ENCODE measurements at regions not wholly inside any gene's neighbourhood (a gene's known extent, or its start where the extent isn't known, plus 50 kb on each side); places are given as distances from the start of the nearest gene placed in this dataset.

- H3K4me1 ChIP-seq (ENCODE audit: control insufficient read depth, insufficient read depth, low read length), result no peaks in the 10 kb centered on the region
- H2BK15ac ChIP-seq (ENCODE audit: low read depth, low read length), result no peak overlapping the region
- no peak overlapping the region for H3K27ac ChIP-seq (ENCODE audit: insufficient read depth, low read length)
- dilution Hi-C loops (cut with HindIII; ENCODE audit: low sequenced_read_pairs, unreplicated experiment), result no loop called here
- no peak overlapping the region for H2AK9ac ChIP-seq (replicated peaks; ENCODE audit: low read depth, low read length, poor library complexity)
- no peaks in the 10 kb centered on the region for H3K9me1 ChIP-seq (ENCODE audit: insufficient read depth, low read length)
- H3K14ac ChIP-seq (replicated peaks; ENCODE audit: low read depth, low read length), result no peak overlapping the region
- no peaks in the 10 kb centered on the region for H3K27me3 ChIP-seq (ENCODE audit: control insufficient read depth, insufficient read depth, low read length)
- POLR2A ChIA-PET (ENCODE audit: unreplicated experiment), result no interaction called here
- H2AK5ac ChIP-seq (ENCODE audit: low read depth, low read length), result no peak overlapping the region
- H3K9me3 ChIP-seq (ENCODE audit: control insufficient read depth, insufficient read depth, low read length), result no peaks in the 10 kb centered on the region
- H3K79me1 ChIP-seq (ENCODE audit: low read depth in 1 of 2, low read length in 2 of 2), result no peaks in the 10 kb centered on the region
- no peak overlapping the region for H3K9ac ChIP-seq (ENCODE audit: low read depth, low read length)
- no peak overlapping the region for H3K56ac ChIP-seq (ENCODE audit: extremely low read depth, insufficient read depth, low read length)
- no peak overlapping the region for H2BK120ac ChIP-seq (ENCODE audit: low read depth, low read length)
- intact Hi-C loops (cut with micrococcal nuclease), result no loop called here
- no peaks in the 10 kb centered on the region for H3K36me3 ChIP-seq (ENCODE audit: control insufficient read depth, insufficient read depth, low read length)
- H4K5ac ChIP-seq (ENCODE audit: low read depth, low read length), result no peak overlapping the region
- H4K20me1 ChIP-seq (ENCODE audit: insufficient read depth, low read length), result no peaks in the 10 kb centered on the region
- no CpG with 5 or more reads among the region's 1 CpG for WGBS, 2 experiments (ENCODE audit: extremely low coverage in 2 of 2, insufficient read length in 1 of 2)
- H2BK20ac ChIP-seq (ENCODE audit: low read depth, low read length), result no peak overlapping the region
- no peak overlapping the region for H4K8ac ChIP-seq (ENCODE audit: low read depth in 2 of 2, low read length in 2 of 2)
- CTCF ChIA-PET, result no interaction called here
- no peak for DNase-seq
- no peak overlapping the region for H2AFZ ChIP-seq (replicated peaks; ENCODE audit: low read length, poor library complexity)
- H3K4me2 ChIP-seq (ENCODE audit: low read depth, low read length), result no peak overlapping the region
- no peak overlapping the region for H2BK5ac ChIP-seq (ENCODE audit: low read depth, low read length, poor library complexity, severe bottlenecking)
- H3K23ac ChIP-seq (ENCODE audit: low read depth, low read length), result no peak overlapping the region
- ATAC-seq (ENCODE audit: low read depth), result no peak
- H3K4ac ChIP-seq (ENCODE audit: low read depth, low read length), result no peak overlapping the region
- H3K18ac ChIP-seq (ENCODE audit: low read depth, low read length), result no peak overlapping the region
- H4K91ac ChIP-seq (ENCODE audit: insufficient read depth, low read depth, low read length), result no peak overlapping the region
- no peak overlapping the region for H3K4me3 ChIP-seq (ENCODE audit: insufficient read depth, low read depth, low read length)
- no peak for TF ChIP-seq CEBPB (IDR thresholded peaks at IDR 0.05; ENCODE audit: low read depth, low read length)
- no TSS peak for BruUV-seq (replicated peaks)
- in situ Hi-C loops (cut with MboI; ENCODE audit: low sequenced_read_pairs), result no loop called here
Observed at GRCh38 chr21:24969068-24969467, 638.2 kb downstream of the MRPL39 start.

All from IMR-90 (cell line).